ENCODE measurements at regions not wholly inside any gene's neighbourhood (a gene's known extent, or its start where the extent isn't known, plus 50 kb on each side); places are given as distances from the start of the nearest gene placed in this dataset.

DNA sequence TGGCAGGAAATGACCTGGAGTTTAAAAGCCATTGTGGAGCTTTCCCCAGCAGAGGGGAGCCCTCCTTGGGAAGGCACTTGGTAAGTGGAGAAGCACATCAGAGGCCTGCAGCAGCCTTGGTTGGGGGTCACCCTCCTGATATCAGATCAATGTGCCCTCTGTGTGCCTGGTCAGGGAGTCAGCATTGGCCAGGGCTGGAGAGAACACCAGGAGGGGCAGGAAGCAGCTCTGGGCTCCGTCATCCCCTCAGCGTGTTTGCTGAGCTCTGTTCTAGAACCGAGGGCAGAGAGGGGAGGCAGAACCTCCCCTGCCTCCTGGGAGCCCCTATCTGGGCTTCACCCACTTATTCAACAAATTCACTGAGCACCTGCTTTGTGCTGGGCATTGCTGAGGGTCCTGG, 846.0 kb downstream of the TBC1D22A start:
- TF ChIP-seq EZH2phosphoT487 (conservative IDR thresholded peaks at IDR 0.05; ENCODE audit: low read length) (no peak), CTCF (IDR thresholded peaks at IDR 0.05; ENCODE audit: insufficient read depth, low read length, poor library complexity, severe bottlenecking) (no peak)
